HFFc6 (cell line): ENCODE measurements at regions not wholly inside any gene's neighbourhood (a gene's known extent, or its start where the extent isn't known, plus 50 kb on each side); places are given as distances from the start of the nearest gene placed in this dataset.

Source experiments
- DNase-seq: peaks from one replicate; pipeline ENCODE4 v3.0.0-alpha.2; 2018
- H3K27ac Mint-ChIP-seq: 2 replicates; pipeline ENCODE4 v1.8.0; 2020; ENCODE audit warnings: mild to moderate bottlenecking, mixed read lengths
- H3K27me3 Mint-ChIP-seq: 2 replicates; pipeline ENCODE4 v1.8.0; 2021; ENCODE audit warnings: mild to moderate bottlenecking, moderate library complexity, mixed read lengths; ENCODE audit not compliant: insufficient read depth
- H3K36me3 Mint-ChIP-seq: 2 replicates; pipeline ENCODE4 v1.8.0; 2021; ENCODE audit warnings: low read depth, mixed read lengths
- H3K4me1 Mint-ChIP-seq: 2 replicates; pipeline ENCODE4 v1.8.0; 2020; ENCODE audit warnings: low read depth, mixed read lengths
- H3K4me3 Mint-ChIP-seq: 2 replicates; pipeline ENCODE4 v1.8.0; 2020; ENCODE audit warnings: mild to moderate bottlenecking, moderate library complexity, mixed read lengths
- H3K9me3 Mint-ChIP-seq: 2 replicates; pipeline ENCODE4 v1.8.0; 2020; ENCODE audit warnings: mild to moderate bottlenecking, mixed read lengths
- TF ChIP-seq, protein P1 (sequence below): fragments of 200-600 bp; sonication (generic); IDR thresholded peaks from 2 replicates; pipeline ENCODE4 v1.5.0; 2021; ENCODE audit warnings: antibody characterized with exemption, mild to moderate bottlenecking

DNA sequence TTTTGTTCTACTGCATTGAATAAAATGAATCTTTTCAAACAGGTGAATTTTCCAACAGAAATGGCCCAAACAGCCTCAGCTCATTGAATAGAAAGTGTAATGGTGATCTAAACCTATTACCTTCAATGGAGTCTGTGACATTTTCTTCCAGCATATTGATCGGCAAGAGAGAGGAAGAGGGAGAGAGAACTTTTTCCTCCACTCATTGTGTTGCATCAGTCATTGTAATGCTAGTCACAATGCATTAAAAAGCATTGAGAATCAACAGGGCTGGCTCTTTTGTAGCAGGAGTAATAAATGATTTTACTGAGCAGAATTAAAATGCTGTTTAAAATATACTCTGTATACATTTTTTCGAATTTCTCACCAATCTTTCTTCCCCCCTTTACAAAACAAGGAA is 1794.5 kb upstream of the CELF4 start:
- no peak overlapping the region for H3K4me3 Mint-ChIP-seq
- H3K9me3 Mint-ChIP-seq = no peaks in the 10 kb centered on the region
- no peaks in the 10 kb centered on the region for H3K36me3 Mint-ChIP-seq
- TF ChIP-seq, protein P1, sequence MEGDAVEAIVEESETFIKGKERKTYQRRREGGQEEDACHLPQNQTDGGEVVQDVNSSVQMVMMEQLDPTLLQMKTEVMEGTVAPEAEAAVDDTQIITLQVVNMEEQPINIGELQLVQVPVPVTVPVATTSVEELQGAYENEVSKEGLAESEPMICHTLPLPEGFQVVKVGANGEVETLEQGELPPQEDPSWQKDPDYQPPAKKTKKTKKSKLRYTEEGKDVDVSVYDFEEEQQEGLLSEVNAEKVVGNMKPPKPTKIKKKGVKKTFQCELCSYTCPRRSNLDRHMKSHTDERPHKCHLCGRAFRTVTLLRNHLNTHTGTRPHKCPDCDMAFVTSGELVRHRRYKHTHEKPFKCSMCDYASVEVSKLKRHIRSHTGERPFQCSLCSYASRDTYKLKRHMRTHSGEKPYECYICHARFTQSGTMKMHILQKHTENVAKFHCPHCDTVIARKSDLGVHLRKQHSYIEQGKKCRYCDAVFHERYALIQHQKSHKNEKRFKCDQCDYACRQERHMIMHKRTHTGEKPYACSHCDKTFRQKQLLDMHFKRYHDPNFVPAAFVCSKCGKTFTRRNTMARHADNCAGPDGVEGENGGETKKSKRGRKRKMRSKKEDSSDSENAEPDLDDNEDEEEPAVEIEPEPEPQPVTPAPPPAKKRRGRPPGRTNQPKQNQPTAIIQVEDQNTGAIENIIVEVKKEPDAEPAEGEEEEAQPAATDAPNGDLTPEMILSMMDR = no peak
- H3K4me1 Mint-ChIP-seq = no peaks in the 10 kb centered on the region
- DNase-seq = no peak
- no peak overlapping the region for H3K27ac Mint-ChIP-seq
- H3K27me3 Mint-ChIP-seq = no peaks in the 10 kb centered on the region

DNA sequence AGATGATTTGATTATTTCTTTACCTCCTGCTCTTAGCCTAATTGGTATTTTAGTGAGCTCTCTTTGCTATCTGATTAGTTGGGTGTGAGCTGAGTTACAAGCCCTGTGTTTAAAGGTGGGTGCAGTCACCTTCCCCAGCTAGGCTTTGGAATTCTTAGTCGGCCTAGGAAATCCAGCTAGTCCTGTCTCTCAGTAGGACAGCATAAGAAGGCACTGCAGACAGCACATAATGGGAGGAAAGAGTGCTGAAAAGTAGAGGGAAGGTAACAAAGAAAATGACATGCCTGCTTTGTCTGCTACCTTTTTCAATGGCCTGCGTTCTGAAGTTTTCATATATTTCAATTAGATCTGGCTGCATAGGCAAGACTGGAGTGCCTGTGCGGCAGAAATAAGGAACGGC is 1794.0 kb upstream of the CELF4 start:
- Mint-ChIP-seq H3K27ac (no peak overlapping the region), H3K27me3 (no peaks in the 10 kb centered on the region), H3K4me3 (no peak overlapping the region), H3K4me1 (no peaks in the 10 kb centered on the region), H3K9me3 (no peaks in the 10 kb centered on the region), H3K36me3 (no peaks in the 10 kb centered on the region)
- TF ChIP-seq, protein P1 = no peak
- no peak for DNase-seq

DNA sequence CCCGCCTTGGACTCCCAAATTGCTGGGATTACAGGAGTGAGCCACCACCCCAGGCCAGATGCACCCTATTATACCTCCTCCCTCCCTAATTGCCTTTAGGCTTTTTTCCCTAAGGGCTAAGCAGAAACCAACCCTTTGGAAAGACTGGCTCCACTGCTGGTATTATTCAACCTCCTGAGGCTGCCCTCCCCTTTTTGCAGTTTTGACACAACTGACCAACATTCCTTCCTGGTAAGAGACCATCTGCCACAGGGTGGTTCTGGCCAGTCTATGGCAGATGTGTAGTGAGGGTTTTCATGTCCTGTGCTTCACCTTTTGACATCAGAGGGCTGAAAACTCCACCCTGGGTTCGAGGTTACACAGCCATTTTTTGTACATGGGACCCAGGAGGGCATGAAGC is 1785.3 kb upstream of the CELF4 start:
- H3K4me3 Mint-ChIP-seq = no peak overlapping the region
- no peak overlapping the region for H3K27ac Mint-ChIP-seq
- no peaks in the 10 kb centered on the region for H3K4me1 Mint-ChIP-seq

DNA sequence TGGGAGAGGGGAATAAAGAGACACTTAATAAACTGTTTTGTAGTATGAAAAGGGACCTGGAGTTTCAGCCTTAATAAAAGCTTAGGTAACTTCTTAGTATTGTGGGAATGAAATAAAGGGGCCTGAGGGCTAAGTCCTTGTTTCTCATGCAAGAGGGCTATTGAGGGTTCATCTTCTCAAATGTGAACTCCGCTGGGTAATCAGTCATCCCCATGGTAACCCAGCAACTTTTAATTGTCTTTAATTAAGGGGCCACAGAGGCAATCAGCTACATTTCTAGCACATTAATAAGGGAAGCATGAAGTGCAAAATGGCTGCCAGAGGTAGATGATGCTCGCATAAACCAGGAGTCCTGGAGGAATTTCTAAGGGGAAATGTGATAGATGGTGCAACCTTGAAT is 1784.2 kb upstream of the CELF4 start:
- Mint-ChIP-seq H3K27ac (no peak overlapping the region), H3K9me3 (no peaks in the 10 kb centered on the region), H3K4me1 (peaks cover 5% of the 10 kb centered on the region; the same call in 1 of the 2 replicates), H3K27me3 (no peaks in the 10 kb centered on the region), H3K4me3 (no peak overlapping the region), H3K36me3 (no peaks in the 10 kb centered on the region)
- no peak for DNase-seq
- TF ChIP-seq, protein P1 = no peak

More for the DNA sequence above, 1785.3 kb upstream of the CELF4 start:
- Mint-ChIP-seq H3K27me3 (no peaks in the 10 kb centered on the region), H3K9me3 (no peaks in the 10 kb centered on the region), H3K36me3 (no peaks in the 10 kb centered on the region)
- DNase-seq = no peak
- TF ChIP-seq, protein P1 = no peak

DNA sequence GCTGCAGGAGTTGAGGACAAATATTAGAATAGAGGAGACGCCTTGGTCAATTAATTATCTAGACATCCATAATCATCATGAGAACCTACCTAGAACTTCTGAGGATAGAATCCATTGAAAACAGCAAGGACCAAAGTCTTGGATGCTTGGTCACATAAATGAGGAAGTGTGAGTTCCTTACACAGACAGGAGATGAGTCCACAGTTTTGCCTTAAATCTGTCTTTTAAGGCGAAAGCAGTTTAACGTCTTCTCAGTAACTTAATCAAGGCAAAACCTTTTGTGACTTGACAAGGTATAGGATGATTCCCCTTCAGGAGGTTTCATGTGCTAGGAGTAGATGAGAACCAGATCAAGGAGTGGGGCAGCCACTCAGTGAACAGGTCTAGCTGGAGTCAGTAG is 1783.2 kb upstream of the CELF4 start:
- H3K4me3 Mint-ChIP-seq = no peak overlapping the region
- no peaks in the 10 kb centered on the region for H3K9me3 Mint-ChIP-seq
- DNase-seq = no peak
- H3K4me1 Mint-ChIP-seq = peaks cover 7% of the 10 kb centered on the region; the same call in 1 of the 2 replicates
- TF ChIP-seq, protein P1 = no peak
- H3K36me3 Mint-ChIP-seq = no peaks in the 10 kb centered on the region
- H3K27ac Mint-ChIP-seq = no peak overlapping the region
- H3K27me3 Mint-ChIP-seq = no peaks in the 10 kb centered on the region

DNA sequence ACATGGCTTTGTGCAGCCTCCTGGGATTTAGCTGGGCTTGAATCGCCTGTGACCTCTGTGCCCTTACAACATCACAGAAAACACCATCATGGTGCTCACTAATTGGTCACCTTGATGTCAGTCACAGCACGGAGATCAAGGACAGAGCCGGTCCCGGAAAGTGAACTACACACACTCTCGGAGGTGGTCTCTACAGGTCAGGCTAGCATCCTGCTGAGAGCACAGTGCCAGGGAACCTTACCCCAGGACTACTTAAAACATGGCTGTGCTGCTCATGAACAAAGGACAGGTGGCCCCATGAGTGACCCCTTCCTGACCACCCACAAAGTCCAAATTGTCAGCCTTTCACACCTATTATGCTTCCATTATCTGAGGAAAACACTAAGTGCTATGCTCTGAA is 1782.1 kb upstream of the CELF4 start:
- Mint-ChIP-seq H3K27ac (no peak overlapping the region), H3K4me3 (no peak overlapping the region), H3K36me3 (no peaks in the 10 kb centered on the region), H3K27me3 (no peaks in the 10 kb centered on the region), H3K9me3 (no peaks in the 10 kb centered on the region), H3K4me1 (peaks cover 7% of the 10 kb centered on the region; the same call in 1 of the 2 replicates)
- TF ChIP-seq, protein P1 = no peak
- DNase-seq = no peak
